ENCODE measurements at regions not wholly inside any gene's neighbourhood (a gene's known extent, or its start where the extent isn't known, plus 50 kb on each side); places are given as distances from the start of the nearest gene placed in this dataset.
"Not testable (repeated sequence)": the region's sequence is repeated elsewhere in the genome, so short reads cannot be mapped to it uniquely, and the experiment has no call there.

DNA sequence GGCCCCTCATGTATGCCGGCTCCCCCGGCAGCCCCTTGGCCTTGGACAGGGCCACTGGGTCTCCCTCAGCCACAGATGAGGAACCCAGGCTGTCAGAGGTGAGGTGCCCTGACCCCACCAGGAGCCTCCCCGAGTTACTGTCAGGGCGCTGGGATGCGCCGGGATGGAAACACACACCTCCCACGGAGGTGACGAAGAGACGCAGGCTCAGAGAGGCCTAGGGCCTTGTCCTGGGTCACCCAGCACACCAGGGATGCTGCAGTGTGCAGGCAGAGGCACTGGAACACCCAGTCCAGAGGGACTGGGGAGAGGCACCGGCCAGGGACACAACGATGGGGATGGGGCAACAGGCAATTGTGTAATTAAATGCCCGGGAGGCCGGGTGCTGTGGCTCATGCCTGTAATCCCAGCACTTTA, 81.2 kb upstream of the PRR5 start:
- no peak overlapping the region for H3K4me3 ChIP-seq (ENCODE audit: low read length in 2 of 2)
- no peaks in the 10 kb centered on the region for H3K9me3 ChIP-seq (ENCODE audit: control insufficient read depth in 2 of 2, low read length in 2 of 2)
- peaks cover 15 to 19% of the 10 kb centered on the region in 2 donors for H3K27me3 ChIP-seq (ENCODE audit: control insufficient read depth in 1 of 2, insufficient read depth in 2 of 2, low read length in 2 of 2)
- H3K36me3 ChIP-seq (ENCODE audit: control insufficient read depth in 2 of 2, insufficient read depth in 2 of 2, low read length in 2 of 2) = no peaks in the 10 kb centered on the region
- no peaks in the 10 kb centered on the region for H3K4me1 ChIP-seq (ENCODE audit: control insufficient read depth, insufficient read depth, low read length)
- no peak overlapping the region for H3K27ac ChIP-seq (ENCODE audit: low read length)
- H3K9ac ChIP-seq (ENCODE audit: low read length in 2 of 2) = no peak overlapping the region

DNA sequence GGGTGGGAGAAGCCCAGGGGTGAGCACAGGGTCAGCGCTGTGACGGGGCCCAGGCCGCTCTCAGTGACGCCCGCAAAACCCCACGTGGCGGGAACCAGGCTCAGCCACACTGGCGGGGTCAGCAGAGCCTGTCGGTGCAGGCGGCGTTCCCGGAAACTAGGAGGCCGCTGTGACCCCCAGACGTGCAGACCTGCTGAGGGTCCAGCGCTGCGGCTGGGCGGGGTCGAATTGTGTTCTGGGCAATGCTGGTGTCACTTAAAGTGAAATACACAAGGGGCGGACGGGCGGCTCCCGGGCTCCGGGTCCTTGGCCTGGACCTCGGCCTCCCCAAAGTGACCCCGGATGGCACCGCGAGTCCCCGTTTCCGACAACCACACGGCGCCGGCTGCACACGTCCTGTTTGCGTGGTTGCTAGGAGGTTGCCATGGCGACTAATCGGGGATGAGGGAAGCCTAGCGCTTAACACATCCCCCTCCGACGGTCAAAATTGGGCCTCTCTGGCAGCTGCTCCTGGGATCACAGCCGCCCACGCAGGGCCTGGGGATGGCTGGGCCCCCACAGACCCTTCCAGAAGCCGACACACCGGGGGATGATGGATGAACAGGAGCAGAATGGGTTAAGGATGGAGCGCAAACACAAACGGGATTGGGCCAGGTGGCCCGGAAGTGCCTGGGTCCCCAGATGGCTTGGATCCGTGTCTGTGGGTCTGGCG, 81.7 kb upstream of the PRR5 start:
- H3K27ac ChIP-seq (ENCODE audit: low read length) = no peak overlapping the region
- H3K9me3 ChIP-seq (ENCODE audit: control insufficient read depth in 2 of 2, low read length in 2 of 2) = no peaks in the 10 kb centered on the region
- no peak overlapping the region for H3K9ac ChIP-seq (ENCODE audit: low read length in 2 of 2)
- no peak overlapping the region for H3K4me3 ChIP-seq (ENCODE audit: low read length in 2 of 2)
- no peaks in the 10 kb centered on the region for H3K4me1 ChIP-seq (ENCODE audit: control insufficient read depth, insufficient read depth, low read length)
- H3K36me3 ChIP-seq (ENCODE audit: control insufficient read depth in 2 of 2, insufficient read depth in 2 of 2, low read length in 2 of 2) = no peaks in the 10 kb centered on the region
- H3K27me3 ChIP-seq (ENCODE audit: control insufficient read depth in 1 of 2, insufficient read depth in 2 of 2, low read length in 2 of 2) = peaks cover 15 to 19% of the 10 kb centered on the region in 2 donors

DNA sequence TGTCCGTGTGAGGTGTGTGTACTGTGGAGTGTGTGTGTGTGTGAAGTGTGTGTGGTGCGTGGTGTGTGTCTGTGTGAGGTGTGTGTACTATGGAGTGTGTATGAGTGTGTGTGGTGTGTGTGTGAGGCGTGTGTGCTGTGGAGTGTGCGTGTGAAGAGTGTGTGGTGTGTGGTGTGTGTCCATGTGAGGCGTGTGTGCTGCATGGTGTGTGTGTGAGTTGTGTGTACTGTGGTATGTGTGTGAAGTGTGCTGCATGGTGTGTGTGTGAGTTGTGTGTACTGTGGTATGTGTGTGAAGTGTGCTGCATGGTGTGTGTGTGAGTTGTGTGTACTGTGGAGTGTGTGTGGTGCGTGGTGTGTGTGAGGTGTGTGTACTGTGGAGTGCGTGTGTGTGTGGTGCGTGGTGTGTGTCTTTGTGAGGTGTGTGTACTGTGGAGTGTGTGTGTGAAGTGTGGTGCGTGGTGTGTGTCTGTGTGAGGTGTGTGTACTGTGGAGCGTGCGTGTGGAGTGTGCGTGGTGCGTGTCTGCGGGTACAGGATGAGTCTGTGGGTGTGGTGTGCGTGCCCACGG, 82.4 kb upstream of the PRR5 start:
- not testable (repeated sequence) for H3K4me3 ChIP-seq (ENCODE audit: low read length in 2 of 2); H3K36me3 ChIP-seq (ENCODE audit: control insufficient read depth in 2 of 2, insufficient read depth in 2 of 2, low read length in 2 of 2); H3K9me3 ChIP-seq (ENCODE audit: control insufficient read depth in 2 of 2, low read length in 2 of 2); H3K9ac ChIP-seq (ENCODE audit: low read length in 2 of 2); H3K27ac ChIP-seq (ENCODE audit: low read length); H3K4me1 ChIP-seq (ENCODE audit: control insufficient read depth, insufficient read depth, low read length)
- peaks cover 15 to 19% of the 10 kb centered on the region in 2 donors for H3K27me3 ChIP-seq (ENCODE audit: control insufficient read depth in 1 of 2, insufficient read depth in 2 of 2, low read length in 2 of 2)

- not testable (repeated sequence) for H3K9ac ChIP-seq (ENCODE audit: low read length in 2 of 2); H3K27ac ChIP-seq (ENCODE audit: low read length); H3K4me3 ChIP-seq (ENCODE audit: low read length in 2 of 2); H3K36me3 ChIP-seq (ENCODE audit: control insufficient read depth in 2 of 2, insufficient read depth in 2 of 2, low read length in 2 of 2); H3K9me3 ChIP-seq (ENCODE audit: control insufficient read depth in 2 of 2, low read length in 2 of 2); H3K4me1 ChIP-seq (ENCODE audit: control insufficient read depth, insufficient read depth, low read length)
- H3K27me3 ChIP-seq (ENCODE audit: control insufficient read depth in 1 of 2, insufficient read depth in 2 of 2, low read length in 2 of 2) = peaks cover 15 to 19% of the 10 kb centered on the region in 2 donors
Measured at GRCh38 chr22:44618910-44619309, 83.1 kb upstream of the PRR5 start.

DNA sequence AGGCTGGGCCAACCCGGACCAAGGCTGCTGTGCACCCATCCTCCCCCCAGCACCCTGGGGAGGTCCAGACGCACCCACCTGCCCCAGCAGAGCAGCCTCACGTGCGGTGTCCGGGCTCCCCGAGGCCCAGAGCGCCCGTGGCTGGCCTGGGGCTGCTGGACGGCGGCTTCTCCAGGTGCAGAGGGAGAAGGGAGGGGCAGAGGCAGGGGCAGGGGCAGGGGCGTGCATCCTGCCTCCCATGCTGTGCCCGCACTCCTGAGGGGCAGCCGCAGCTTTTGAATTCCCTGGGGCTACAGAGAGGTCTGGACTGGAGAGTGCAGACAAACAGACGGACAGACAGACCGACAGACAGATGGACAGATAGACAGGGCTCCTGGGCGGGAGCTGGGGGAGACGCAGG, 83.6 kb upstream of the PRR5 start:
- H3K9ac ChIP-seq (ENCODE audit: low read length in 2 of 2) = no peak overlapping the region
- H3K4me3 ChIP-seq (ENCODE audit: low read length in 2 of 2) = no peak overlapping the region
- H3K36me3 ChIP-seq (ENCODE audit: control insufficient read depth in 2 of 2, insufficient read depth in 2 of 2, low read length in 2 of 2) = no peaks in the 10 kb centered on the region
- no peaks in the 10 kb centered on the region for H3K9me3 ChIP-seq (ENCODE audit: control insufficient read depth in 2 of 2, low read length in 2 of 2)
- no peak overlapping the region for H3K27ac ChIP-seq (ENCODE audit: low read length)
- H3K4me1 ChIP-seq (ENCODE audit: control insufficient read depth, insufficient read depth, low read length) = no peaks in the 10 kb centered on the region
- peaks cover 15 to 19% of the 10 kb centered on the region in 2 donors for H3K27me3 ChIP-seq (ENCODE audit: control insufficient read depth in 1 of 2, insufficient read depth in 2 of 2, low read length in 2 of 2)

DNA sequence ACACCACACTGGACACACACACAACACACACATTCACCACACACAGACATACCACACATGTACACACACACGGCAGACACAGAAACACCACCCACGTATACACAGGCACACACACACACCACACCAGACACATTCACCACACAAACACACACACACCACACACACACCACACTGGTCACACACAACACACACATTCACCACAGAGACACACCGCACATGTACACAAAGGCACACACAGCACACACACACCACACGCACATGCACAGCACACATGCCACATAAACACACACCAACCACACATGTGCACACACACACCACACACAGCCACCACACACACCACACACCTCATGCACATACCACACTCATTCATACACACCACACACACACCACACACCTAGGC, 84.2 kb upstream of the PRR5 start:
- no peak overlapping the region for H3K4me3 ChIP-seq (ENCODE audit: low read length in 2 of 2)
- H3K9ac ChIP-seq (ENCODE audit: low read length in 2 of 2) = no peak overlapping the region
- no peak overlapping the region for H3K27ac ChIP-seq (ENCODE audit: low read length)
- no peaks in the 10 kb centered on the region for H3K9me3 ChIP-seq (ENCODE audit: control insufficient read depth in 2 of 2, low read length in 2 of 2)
- H3K4me1 ChIP-seq (ENCODE audit: control insufficient read depth, insufficient read depth, low read length) = no peaks in the 10 kb centered on the region
- peaks cover 15 to 19% of the 10 kb centered on the region in 2 donors for H3K27me3 ChIP-seq (ENCODE audit: control insufficient read depth in 1 of 2, insufficient read depth in 2 of 2, low read length in 2 of 2)
- H3K36me3 ChIP-seq (ENCODE audit: control insufficient read depth in 2 of 2, insufficient read depth in 2 of 2, low read length in 2 of 2) = no peaks in the 10 kb centered on the region

DNA sequence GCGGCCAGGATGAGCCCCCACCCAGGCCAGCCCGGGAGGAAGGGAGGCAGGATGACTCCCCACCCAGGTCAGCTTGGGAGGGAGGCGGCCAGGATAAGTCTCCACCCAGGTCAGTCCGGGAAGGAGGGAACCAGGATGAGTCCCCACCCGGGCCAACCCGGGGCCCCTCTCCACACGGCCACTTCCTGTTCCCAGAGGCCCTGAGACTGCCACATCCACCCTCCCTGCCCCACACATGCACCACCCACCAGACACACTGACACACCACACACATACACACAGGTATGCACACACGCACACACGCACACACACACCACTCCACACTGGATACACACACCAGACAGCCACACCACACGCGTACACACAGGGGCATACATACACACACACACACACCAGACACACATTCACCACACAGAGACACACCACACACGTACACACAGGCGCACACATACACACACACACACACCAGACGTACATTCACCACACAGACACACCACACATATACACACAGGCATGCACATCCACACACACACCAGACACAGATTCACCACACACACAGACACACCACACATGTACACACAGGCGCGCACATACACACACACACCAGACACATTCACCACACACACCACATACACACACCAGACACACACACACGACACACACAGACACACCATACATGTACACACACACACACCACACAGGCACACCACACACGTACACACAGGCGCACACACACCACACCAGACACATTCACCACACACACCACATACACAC, 84.9 kb upstream of the PRR5 start:
- Histone ChIP-seq H3K4me1 (ENCODE audit: control insufficient read depth, insufficient read depth, low read length) (no peaks in the 10 kb centered on the region), H3K9me3 (ENCODE audit: control insufficient read depth in 2 of 2, low read length in 2 of 2) (peaks cover 0 to under 1% of the 10 kb centered on the region in 2 donors), H3K4me3 (ENCODE audit: low read length in 2 of 2) (no peak overlapping the region), H3K36me3 (ENCODE audit: control insufficient read depth in 2 of 2, insufficient read depth in 2 of 2, low read length in 2 of 2) (no peaks in the 10 kb centered on the region), H3K27ac (ENCODE audit: low read length) (no peak overlapping the region), H3K27me3 (ENCODE audit: control insufficient read depth in 1 of 2, insufficient read depth in 2 of 2, low read length in 2 of 2) (peaks cover 15 to 19% of the 10 kb centered on the region in 2 donors), H3K9ac (ENCODE audit: low read length in 2 of 2) (no peak overlapping the region)

GRCh38 chr22:44616461-44616860, 85.5 kb upstream of the PRR5 start:
- H3K27ac ChIP-seq (ENCODE audit: low read length) = no peak overlapping the region
- H3K9ac ChIP-seq (ENCODE audit: low read length in 2 of 2) = no peak overlapping the region
- no peak overlapping the region for H3K4me3 ChIP-seq (ENCODE audit: low read length in 2 of 2)
- H3K27me3 ChIP-seq (ENCODE audit: control insufficient read depth in 1 of 2, insufficient read depth in 2 of 2, low read length in 2 of 2) = peaks cover 15 to 19% of the 10 kb centered on the region in 2 donors
- peaks cover 2 to 6% of the 10 kb centered on the region in 2 donors for H3K9me3 ChIP-seq (ENCODE audit: control insufficient read depth in 2 of 2, low read length in 2 of 2)
- H3K4me1 ChIP-seq (ENCODE audit: control insufficient read depth, insufficient read depth, low read length) = no peaks in the 10 kb centered on the region
- no peaks in the 10 kb centered on the region for H3K36me3 ChIP-seq (ENCODE audit: control insufficient read depth in 2 of 2, insufficient read depth in 2 of 2, low read length in 2 of 2)

DNA sequence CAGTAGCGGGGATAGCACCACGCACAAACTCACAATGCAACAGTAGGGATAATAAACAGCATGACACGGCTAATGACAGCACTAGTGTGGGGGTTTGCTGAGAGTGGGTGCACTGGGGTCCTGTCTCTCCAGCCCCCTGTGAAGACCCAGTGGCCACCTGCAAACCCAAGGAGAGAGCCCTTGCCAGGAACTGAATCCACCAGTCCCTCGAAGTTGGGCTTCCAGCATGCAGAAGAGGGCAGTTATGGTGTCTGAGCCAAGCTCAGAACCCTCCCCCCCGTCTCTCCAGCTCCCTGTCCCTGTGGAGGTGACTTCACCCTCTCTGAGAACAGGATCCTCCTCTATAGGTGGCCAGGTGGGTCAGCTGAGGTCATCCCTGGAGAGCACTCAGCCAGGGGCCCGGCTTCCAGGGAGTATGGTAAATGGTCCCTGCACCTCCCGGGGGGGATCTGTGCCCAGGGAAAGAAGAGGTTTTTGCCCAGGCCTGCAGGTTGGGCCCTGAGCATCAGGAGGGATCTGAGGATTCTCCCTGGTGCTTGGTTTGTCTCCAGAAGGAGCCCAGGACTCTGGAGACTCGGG, 86.3 kb upstream of the PRR5 start:
- Histone ChIP-seq H3K9me3 (ENCODE audit: control insufficient read depth in 2 of 2, low read length in 2 of 2) (peaks cover 4 to 13% of the 10 kb centered on the region in 2 donors), H3K27me3 (ENCODE audit: control insufficient read depth in 1 of 2, insufficient read depth in 2 of 2, low read length in 2 of 2) (peaks cover 13 to 19% of the 10 kb centered on the region in 2 donors), H3K4me1 (ENCODE audit: control insufficient read depth, insufficient read depth, low read length) (no peaks in the 10 kb centered on the region), H3K36me3 (ENCODE audit: control insufficient read depth in 2 of 2, insufficient read depth in 2 of 2, low read length in 2 of 2) (no peaks in the 10 kb centered on the region), H3K9ac (ENCODE audit: low read length in 2 of 2) (no peak overlapping the region), H3K27ac (ENCODE audit: low read length) (no peak overlapping the region), H3K4me3 (ENCODE audit: low read length in 2 of 2) (no peak overlapping the region)

- Histone ChIP-seq H3K36me3 (ENCODE audit: control insufficient read depth in 2 of 2, insufficient read depth in 2 of 2, low read length in 2 of 2) (no peaks in the 10 kb centered on the region), H3K4me1 (ENCODE audit: control insufficient read depth, insufficient read depth, low read length) (no peaks in the 10 kb centered on the region), H3K9me3 (ENCODE audit: control insufficient read depth in 2 of 2, low read length in 2 of 2) (peaks cover 4 to 13% of the 10 kb centered on the region in 2 donors), H3K27me3 (ENCODE audit: control insufficient read depth in 1 of 2, insufficient read depth in 2 of 2, low read length in 2 of 2) (peaks cover 10 to 14% of the 10 kb centered on the region in 2 donors), H3K4me3 (ENCODE audit: low read length in 2 of 2) (no peak overlapping the region), H3K9ac (ENCODE audit: low read length in 2 of 2) (no peak overlapping the region), H3K27ac (ENCODE audit: low read length) (no peak overlapping the region)
Measured at GRCh38 chr22:44615146-44615545, 86.9 kb upstream of the PRR5 start.
